ENCODE measurements at regions not wholly inside any gene's neighbourhood (a gene's known extent, or its start where the extent isn't known, plus 50 kb on each side); places are given as distances from the start of the nearest gene placed in this dataset.

DNA sequence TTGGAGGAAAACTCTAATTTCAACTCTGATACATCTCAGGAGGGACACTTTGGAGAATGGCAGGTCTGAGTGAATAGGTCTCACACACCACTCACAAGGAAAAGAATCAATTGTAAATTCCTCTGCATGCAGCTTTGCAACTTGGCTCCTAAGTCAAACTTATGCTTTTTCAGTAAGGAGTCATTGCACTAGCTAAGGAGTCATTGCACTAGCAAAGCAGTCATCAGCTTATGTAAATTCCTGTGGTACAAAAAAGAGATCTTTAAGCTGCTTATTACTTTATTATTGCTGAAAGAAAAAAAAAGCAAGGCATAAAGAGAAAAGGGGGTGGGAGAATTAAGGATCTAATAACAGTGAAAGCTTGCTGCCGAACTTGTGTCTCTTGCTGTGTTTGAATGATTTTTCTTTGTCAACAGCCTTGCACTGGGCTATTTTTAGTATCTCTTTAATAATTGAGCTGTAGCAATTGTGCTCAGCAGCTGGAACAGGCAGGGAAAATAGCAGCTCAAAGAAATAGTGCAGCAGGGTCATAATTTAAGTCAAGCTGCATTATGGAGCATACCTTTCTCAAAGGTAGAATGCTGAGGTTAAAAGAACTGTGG, 154.3 kb upstream of the ARPP21 start:
- no peak for DNase-seq (ENCODE audit: low spot score)
- TF ChIP-seq CTCF (IDR thresholded peaks at IDR 0.05) = no peak
- Histone ChIP-seq H3K4me3 (no peak overlapping the region), H3K27ac (no peak overlapping the region)

DNA sequence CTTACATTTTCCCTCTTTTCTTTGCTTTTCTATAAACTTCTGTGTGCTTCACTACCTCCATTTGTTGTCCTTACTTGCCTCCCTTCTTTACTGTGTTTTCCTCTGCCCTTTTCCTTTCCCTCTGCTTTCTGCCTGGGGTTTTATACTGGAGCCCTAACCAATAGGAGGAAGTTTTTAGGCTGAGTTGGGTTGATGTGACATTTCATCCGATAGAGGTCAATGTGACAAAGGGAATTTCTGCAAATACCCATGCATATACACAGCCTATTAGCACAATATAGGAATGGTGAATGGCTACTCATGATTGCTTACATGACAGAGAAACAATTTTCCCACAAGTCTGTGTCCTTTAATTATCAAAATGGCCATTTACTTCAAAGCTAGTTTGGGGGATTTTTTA, 153.0 kb upstream of the ARPP21 start:
- H3K4me3 ChIP-seq = no peak overlapping the region
- TF ChIP-seq CTCF (IDR thresholded peaks at IDR 0.05) = no peak
- DNase-seq (ENCODE audit: low spot score) = no peak

DNA sequence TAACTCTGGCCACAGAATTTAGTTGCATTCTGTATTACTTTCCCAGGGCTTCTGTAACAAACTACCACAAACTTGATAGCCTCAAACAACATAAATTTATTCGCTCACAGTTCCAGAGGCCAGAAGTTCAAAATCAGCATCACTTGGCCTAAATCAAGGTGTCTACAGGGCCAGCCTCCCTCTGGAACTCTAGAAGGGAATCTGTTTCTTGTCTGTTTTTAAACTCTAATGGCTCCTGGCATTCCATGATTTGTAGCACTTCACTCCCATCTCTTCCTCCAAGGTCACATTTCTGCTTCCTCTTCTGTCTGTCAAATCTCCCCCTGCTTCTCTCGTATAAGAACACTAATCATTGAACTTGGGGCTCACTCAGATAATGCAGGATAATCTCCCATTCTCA, 151.9 kb upstream of the ARPP21 start:
- no peak for TF ChIP-seq CTCF (IDR thresholded peaks at IDR 0.05)
- no peak overlapping the region for H3K4me3 ChIP-seq
- DNase-seq (ENCODE audit: low spot score) = no peak
- H3K27ac ChIP-seq = no peak overlapping the region

More for the DNA sequence above, 153.0 kb upstream of the ARPP21 start:
- H3K27ac ChIP-seq = no peak overlapping the region

DNA sequence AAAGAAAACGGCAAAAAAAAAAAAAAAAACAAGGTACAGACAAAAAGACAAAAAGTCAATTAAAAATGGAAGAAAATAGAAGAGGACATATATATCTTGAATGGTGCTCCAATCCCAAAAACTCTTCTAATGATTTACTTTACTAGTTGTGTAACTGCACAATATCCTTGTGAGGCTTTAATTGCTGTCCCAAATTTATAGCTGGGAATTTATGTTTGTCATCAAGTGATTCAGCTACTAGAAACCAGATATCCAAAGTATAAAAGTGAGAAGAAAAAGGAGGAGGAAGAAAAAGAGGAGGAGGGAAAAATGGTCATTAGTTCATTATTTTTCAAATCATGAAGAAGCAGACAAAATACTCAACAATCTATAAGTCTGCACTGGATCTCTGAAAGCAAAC, 150.8 kb upstream of the ARPP21 start:
- no peak overlapping the region for H3K4me3 ChIP-seq
- no peak overlapping the region for H3K27ac ChIP-seq
- TF ChIP-seq CTCF (IDR thresholded peaks at IDR 0.05) = no peak
- no peak for DNase-seq (ENCODE audit: low spot score)

DNA sequence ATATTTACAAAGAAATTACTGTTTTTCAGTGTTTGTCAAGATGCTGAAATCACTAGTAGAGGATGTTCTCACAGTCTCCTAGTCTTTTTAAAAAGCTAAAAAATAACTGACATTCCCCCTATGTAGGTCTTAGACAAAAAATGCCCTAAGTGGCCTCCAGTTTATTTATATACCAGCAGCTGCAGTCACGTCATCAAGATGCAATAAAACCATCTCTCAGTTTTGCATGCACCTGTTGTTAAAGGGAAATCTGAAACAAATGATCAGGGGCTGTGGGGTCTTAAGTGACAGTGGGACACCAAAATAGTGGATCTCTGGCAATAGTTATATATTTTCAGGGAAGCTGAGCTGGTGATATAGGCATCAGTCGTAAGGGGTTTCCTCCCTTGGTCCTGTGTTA, 146.5 kb upstream of the ARPP21 start:
- Histone ChIP-seq H3K4me3 (no peak overlapping the region), H3K27ac (no peak overlapping the region)
- TF ChIP-seq CTCF (IDR thresholded peaks at IDR 0.05) = no peak
- DNase-seq (ENCODE audit: low spot score) = no peak

DNA sequence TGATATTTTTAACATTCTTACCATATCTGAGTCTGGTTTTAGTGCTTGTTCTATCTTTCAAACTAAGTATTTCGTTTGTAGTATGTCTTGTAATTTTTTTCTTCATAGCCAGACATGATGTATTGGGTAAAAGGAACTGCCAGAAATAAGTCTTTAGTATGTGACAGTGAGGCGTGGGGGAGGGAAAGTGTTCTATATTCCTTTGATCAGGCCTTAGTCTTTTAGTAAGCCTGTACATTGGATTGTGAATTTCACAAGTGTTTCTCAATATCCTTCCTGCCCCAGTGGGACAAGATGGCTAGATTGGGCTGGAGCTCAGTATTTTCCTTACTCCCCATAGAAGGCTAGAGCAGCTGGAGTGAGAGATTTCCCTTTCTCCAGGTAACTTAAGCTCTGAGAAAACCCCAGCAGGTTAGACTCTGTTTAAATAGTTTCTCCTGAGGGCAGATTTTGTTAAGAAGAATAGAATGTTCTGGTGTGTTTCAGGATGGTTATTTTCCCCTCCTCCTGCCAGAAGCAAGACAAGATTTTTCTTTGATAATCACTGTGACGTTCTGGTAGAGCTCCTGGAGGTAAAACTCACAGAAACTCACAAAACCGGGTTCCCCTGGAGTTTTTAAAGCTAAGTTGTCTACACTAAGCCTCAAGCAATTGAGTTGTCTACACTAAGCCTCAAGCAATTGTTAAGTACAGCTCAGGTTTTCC, 140.7 kb upstream of the ARPP21 start:
- H3K27ac ChIP-seq = no peak overlapping the region
- no peak for DNase-seq (ENCODE audit: low spot score)
- H3K4me3 ChIP-seq = no peak overlapping the region
- TF ChIP-seq CTCF (IDR thresholded peaks at IDR 0.05) = no peak
